Keratinocyte (primary cell): ENCODE measurements at regions not wholly inside any gene's neighbourhood (a gene's known extent, or its start where the extent isn't known, plus 50 kb on each side); places are given as distances from the start of the nearest gene placed in this dataset.

Experiments used
- DNase-seq: peaks from one replicate; pipeline ENCODE4 v3.0.0-alpha.2; 2011; ENCODE audit warnings: low read depth, missing footprints, low spot score
- FAIRE-seq: peaks from 2 replicates; lab custom pipeline; 2011; peaks lifted over from hg19 to GRCh38; lab: Jason Lieb, UNC
- H2AFZ ChIP-seq: 2 replicates; pipeline ENCODE4 v1.6.0; 2012; ENCODE audit warnings: low read length, control low read depth, inconsistent platforms; ENCODE audit not compliant: control insufficient read depth
- H3K27ac ChIP-seq: 2 replicates; pipeline ENCODE4 v1.5.1; 2011; ENCODE audit warnings: low read length; ENCODE audit not compliant: control insufficient read depth, insufficient read depth
- H3K27me3 ChIP-seq: 3 replicates; pipeline ENCODE4 v1.6.0; 2011; ENCODE audit warnings: low read length; ENCODE audit not compliant: control insufficient read depth, insufficient read depth; ENCODE audit errors: extremely low read depth
- H3K36me3 ChIP-seq, 2 experiments: 2 replicates in 1 of 2; 3 replicates in 1 of 2; pipeline ENCODE4 v1.5.1; 2011; ENCODE audit warnings: low read length in 2 of 2, mild to moderate bottlenecking in 1 of 2; ENCODE audit not compliant: control insufficient read depth in 2 of 2, insufficient read depth in 2 of 2; ENCODE audit errors: extremely low read depth in 1 of 2
- H3K4me1 ChIP-seq: 3 replicates; pipeline ENCODE4 v1.5.1; 2011; ENCODE audit warnings: low read length; ENCODE audit not compliant: control insufficient read depth, insufficient read depth; ENCODE audit errors: extremely low read depth
- H3K4me2 ChIP-seq: 3 replicates; pipeline ENCODE4 v1.6.0; 2011; ENCODE audit warnings: low read depth, low read length; ENCODE audit not compliant: control insufficient read depth, insufficient read depth; ENCODE audit errors: extremely low read depth
- H3K4me3 ChIP-seq, 3 experiments: fragments of 200-600 bp in 1 of 3; sonication (generic) in 1 of 3; 2 replicates in 2 of 3; 3 replicates in 1 of 3; pipeline ENCODE4 v1.5.1; 2011 to 2016; ENCODE audit warnings: low read length in 3 of 3, mild to moderate bottlenecking in 3 of 3, control low read depth in 2 of 3, inconsistent platforms in 1 of 3, low read depth in 1 of 3, mixed read lengths in 1 of 3, mixed run types in 1 of 3, moderate library complexity in 1 of 3; ENCODE audit not compliant: control insufficient read depth in 2 of 3, insufficient read depth in 2 of 3; ENCODE audit errors: extremely low read depth in 1 of 3
- H3K79me2 ChIP-seq: 2 replicates; pipeline ENCODE4 v1.6.0; 2012; ENCODE audit warnings: low read length; ENCODE audit not compliant: control insufficient read depth, insufficient read depth
- H3K9ac ChIP-seq: 3 replicates; pipeline ENCODE4 v1.6.0; 2011; ENCODE audit warnings: low read length; ENCODE audit not compliant: control insufficient read depth, insufficient read depth; ENCODE audit errors: extremely low read depth
- H3K9me1 ChIP-seq: 3 replicates; pipeline ENCODE4 v1.6.0; 2011; ENCODE audit warnings: low read length; ENCODE audit not compliant: control insufficient read depth, insufficient read depth; ENCODE audit errors: extremely low read depth
- H3K9me3 ChIP-seq: 2 replicates; pipeline ENCODE4 v1.5.1; 2012; ENCODE audit warnings: low read depth, low read length; ENCODE audit not compliant: control insufficient read depth
- H4K20me1 ChIP-seq: 3 replicates; pipeline ENCODE4 v1.6.0; 2011; ENCODE audit warnings: low read length; ENCODE audit not compliant: control insufficient read depth, insufficient read depth; ENCODE audit errors: extremely low read depth
- CTCF ChIP-seq, 3 experiments: IDR thresholded peaks in 1 of 3; conservative IDR thresholded peaks in 1 of 3; optimal IDR thresholded peaks in 1 of 3; 2 replicates in 2 of 3; 3 replicates in 1 of 3; pipeline versions ENCODE3 to v1.5.1; 2011; ENCODE audit warnings: low read length in 3 of 3, mild to moderate bottlenecking in 3 of 3, moderate library complexity in 2 of 3, control low read depth in 1 of 3, inconsistent platforms in 1 of 3; ENCODE audit not compliant: insufficient read depth in 2 of 3; ENCODE audit errors: extremely low read depth in 1 of 3
- EZH2 ChIP-seq: IDR thresholded peaks from one replicate; pipeline ENCODE4 v1.6.1; 2012; ENCODE audit warnings: inconsistent platforms, mild to moderate bottlenecking, low read length, moderate library complexity
- dilution Hi-C: fragments of 300-500 bp; cut with MboI; formaldehyde crosslinking; loops from one replicate; pipeline ENCODE4 v1.7.0; 2020; ENCODE audit warnings: low sequenced_read_pairs; ENCODE audit not compliant: extremely low pct_ligation_motif_present

- Histone ChIP-seq H3K36me3 (no peaks in the 10 kb centered on the region), H3K4me1 (peaks cover 15% of the 10 kb centered on the region), H2AFZ (no peak overlapping the region), H3K9me3 (no peaks in the 10 kb centered on the region), H3K4me2 (no peak overlapping the region), H3K9me1 (no peaks in the 10 kb centered on the region), H3K27ac (no peak overlapping the region), H3K9ac (no peak overlapping the region), H3K79me2 (no peaks in the 10 kb centered on the region), H3K4me3 (no peak overlapping the region), H3K27me3 (no peaks in the 10 kb centered on the region), H4K20me1 (no peaks in the 10 kb centered on the region)
- dilution Hi-C loops, result no loop called here
- DNase-seq (no peak), FAIRE-seq (no peak)
- TF ChIP-seq CTCF (optimal IDR thresholded peaks at IDR 0.05 in 1 of 3, IDR thresholded peaks at IDR 0.05 in 1 of 3, conservative IDR thresholded peaks at IDR 0.05 in 1 of 3; ENCODE audit: extremely low read depth in 1 of 3, insufficient read depth in 2 of 3, low read length in 3 of 3) (no peak), EZH2 (no peak)
These were observed 1160.9 kb upstream of the TMEM132C start for GRCh38 chr12:127106041-127106440.

DNA sequence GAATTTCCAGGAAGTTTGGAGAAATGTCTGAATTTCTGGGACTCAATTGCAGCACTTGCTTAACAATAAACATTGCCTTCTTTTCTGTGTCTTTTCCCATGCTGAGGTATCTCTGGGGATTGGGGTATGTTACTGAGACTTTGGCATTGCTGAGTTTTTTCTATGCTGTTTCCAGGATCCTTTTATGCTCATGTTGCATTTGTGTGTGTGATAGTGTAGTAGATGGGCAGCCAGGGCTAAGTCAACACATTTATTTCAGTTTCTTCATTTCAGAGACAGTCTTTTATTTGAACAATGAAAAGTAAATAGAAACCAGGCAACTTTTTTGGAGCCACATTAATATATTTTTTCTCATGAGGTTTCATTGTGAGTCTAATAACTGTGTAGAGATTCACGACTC is 1160.3 kb upstream of the TMEM132C start:
- no peaks in the 10 kb centered on the region for H3K9me3 ChIP-seq
- DNase-seq, result no peak
- H4K20me1 ChIP-seq, result no peaks in the 10 kb centered on the region
- no peaks in the 10 kb centered on the region for H3K27me3 ChIP-seq
- H3K9me1 ChIP-seq, result no peaks in the 10 kb centered on the region
- TF ChIP-seq EZH2, result no peak
- TF ChIP-seq CTCF (optimal IDR thresholded peaks at IDR 0.05 in 1 of 3, IDR thresholded peaks at IDR 0.05 in 1 of 3, conservative IDR thresholded peaks at IDR 0.05 in 1 of 3; ENCODE audit: extremely low read depth in 1 of 3, insufficient read depth in 2 of 3, low read length in 3 of 3), result no peak
- H3K4me2 ChIP-seq, result no peak overlapping the region
- H3K79me2 ChIP-seq, result no peaks in the 10 kb centered on the region
- no peak overlapping the region for H3K9ac ChIP-seq
- no peak for FAIRE-seq
- no peaks in the 10 kb centered on the region for H3K36me3 ChIP-seq
- H2AFZ ChIP-seq, result no peak overlapping the region
- dilution Hi-C loops, result no loop called here
- no peak overlapping the region for H3K4me3 ChIP-seq
- peaks cover 15% of the 10 kb centered on the region for H3K4me1 ChIP-seq
- H3K27ac ChIP-seq, result no peak overlapping the region
